IMR-90 (cell line): ENCODE measurements at regions not wholly inside any gene's neighbourhood (a gene's known extent, or its start where the extent isn't known, plus 50 kb on each side); places are given as distances from the start of the nearest gene placed in this dataset.

Experiments
- ATAC-seq: fragments of 200-7000 bp; cut with Tn5 transposase; 2 replicates; pipeline ENCODE4 v1.9.1; 2020; ENCODE audit warnings: low read depth, mild to moderate bottlenecking, moderate library complexity
- BruUV-seq: library from RNA; stranded (reverse); fragments of 400-500 nt; replicated peaks from 2 replicates; lab custom pipeline; 2021; lab: Mats Ljungman, UMichigan
- CTCF ChIA-PET: fragments of 300-600 bp; formaldehyde crosslinking; extraction: SDS; loops from one replicate; lab custom pipeline; 2021; ENCODE audit warnings: antibody characterized with exemption; lab: Yijun Ruan, JAX
- POLR2A ChIA-PET: fragments of 300-600 bp; sonication (Branson Sonifier 250); formaldehyde crosslinking; loops from one replicate; lab custom pipeline; 2022; ENCODE audit warnings: antibody characterized with exemption; ENCODE audit not compliant: unreplicated experiment; lab: Charles Lee
- DNase-seq: peaks from one replicate; pipeline ENCODE4 v3.0.0; 2013
- H2AFZ ChIP-seq: replicated peaks from 2 replicates; pipeline ENCODE3; 2013; ENCODE audit warnings: low read length, mild to moderate bottlenecking; ENCODE audit not compliant: poor library complexity
- H2AK5ac ChIP-seq: 2 replicates; pipeline ENCODE4 v1.6.1; 2013; ENCODE audit warnings: low read depth, low read length, inconsistent platforms
- H2AK9ac ChIP-seq: replicated peaks from 2 replicates; pipeline ENCODE3; 2013; ENCODE audit warnings: mild to moderate bottlenecking, low read depth, low read length, moderate library complexity; ENCODE audit not compliant: poor library complexity
- H2BK120ac ChIP-seq: 2 replicates; pipeline ENCODE4 v1.6.1; 2013; ENCODE audit warnings: low read depth, low read length, inconsistent platforms
- H2BK15ac ChIP-seq: 3 replicates; pipeline ENCODE4 v1.6.1; 2013; ENCODE audit warnings: low read depth, low read length, inconsistent platforms
- H2BK20ac ChIP-seq: 2 replicates; pipeline ENCODE4 v1.6.1; 2013; ENCODE audit warnings: low read depth, mild to moderate bottlenecking, inconsistent platforms, low read length, moderate library complexity
- H2BK5ac ChIP-seq: 2 replicates; pipeline ENCODE4 v1.6.1; 2013; ENCODE audit warnings: mild to moderate bottlenecking, low read depth, low read length, inconsistent platforms; ENCODE audit not compliant: poor library complexity, severe bottlenecking
- H3K14ac ChIP-seq: replicated peaks from 2 replicates; pipeline ENCODE4 v1.6.1; 2013; ENCODE audit warnings: low read depth, low read length, inconsistent platforms
- H3K18ac ChIP-seq: 2 replicates; pipeline ENCODE4 v1.6.1; 2013; ENCODE audit warnings: low read depth, low read length, control low read depth
- H3K23ac ChIP-seq: 2 replicates; pipeline ENCODE4 v1.6.1; 2013; ENCODE audit warnings: low read depth, low read length, inconsistent platforms
- H3K27ac ChIP-seq: 2 replicates; pipeline ENCODE4 v1.5.1; 2013; ENCODE audit warnings: mild to moderate bottlenecking, control low read depth, low read length; ENCODE audit not compliant: insufficient read depth
- H3K27me3 ChIP-seq: 2 replicates; pipeline ENCODE4 v1.6.1; 2013; ENCODE audit warnings: low read length; ENCODE audit not compliant: control insufficient read depth, insufficient read depth
- H3K36me3 ChIP-seq: 2 replicates; pipeline ENCODE4 v1.6.1; 2013; ENCODE audit warnings: low read length, mixed read lengths; ENCODE audit not compliant: control insufficient read depth, insufficient read depth
- H3K4ac ChIP-seq: 2 replicates; pipeline ENCODE4 v1.6.1; 2013; ENCODE audit warnings: low read depth, low read length, inconsistent platforms
- H3K4me1 ChIP-seq: 2 replicates; pipeline ENCODE4 v1.6.1; 2013; ENCODE audit warnings: low read length, mixed read lengths; ENCODE audit not compliant: control insufficient read depth, insufficient read depth
- H3K4me2 ChIP-seq: 2 replicates; pipeline ENCODE4 v1.6.1; 2013; ENCODE audit warnings: low read depth, mild to moderate bottlenecking, control low read depth, low read length, moderate library complexity
- H3K4me3 ChIP-seq: 2 replicates; pipeline ENCODE4 v1.5.1; 2013; ENCODE audit warnings: low read depth, mild to moderate bottlenecking, control low read depth, low read length, moderate library complexity; ENCODE audit not compliant: insufficient read depth
- H3K56ac ChIP-seq: 2 replicates; pipeline ENCODE4 v1.6.1; 2013; ENCODE audit warnings: low read length, inconsistent platforms; ENCODE audit not compliant: insufficient read depth; ENCODE audit errors: extremely low read depth
- H3K79me1 ChIP-seq, 2 experiments: 2 replicates each; pipeline ENCODE4 v1.6.1; 2013; ENCODE audit warnings: low read length in 2 of 2, inconsistent platforms in 1 of 2, low read depth in 1 of 2
- H3K9ac ChIP-seq: 2 replicates; pipeline ENCODE4 v1.6.1; 2013; ENCODE audit warnings: low read depth, low read length, control low read depth
- H3K9me1 ChIP-seq: 2 replicates; pipeline ENCODE4 v1.6.1; 2013; ENCODE audit warnings: low read length, inconsistent platforms; ENCODE audit not compliant: insufficient read depth
- H3K9me3 ChIP-seq: 2 replicates; pipeline ENCODE4 v1.6.1; 2013; ENCODE audit warnings: low read length; ENCODE audit not compliant: control insufficient read depth, insufficient read depth
- H4K20me1 ChIP-seq: 2 replicates; pipeline ENCODE4 v1.6.1; 2013; ENCODE audit warnings: low read length, inconsistent platforms; ENCODE audit not compliant: insufficient read depth
- H4K5ac ChIP-seq: 2 replicates; pipeline ENCODE4 v1.6.1; 2013; ENCODE audit warnings: mild to moderate bottlenecking, low read depth, low read length, control low read depth
- H4K8ac ChIP-seq, 2 experiments: 2 replicates each; pipeline ENCODE4 v1.6.1; 2013; ENCODE audit warnings: low read depth in 2 of 2, low read length in 2 of 2, control low read depth in 1 of 2, inconsistent platforms in 1 of 2
- H4K91ac ChIP-seq: 2 replicates; pipeline ENCODE4 v1.6.1; 2013; ENCODE audit warnings: low read depth, low read length, inconsistent platforms; ENCODE audit not compliant: insufficient read depth
- CEBPB ChIP-seq: IDR thresholded peaks from 2 replicates; pipeline ENCODE4 v1.6.1; 2012; ENCODE audit warnings: low read depth, low read length, improper control_type of control experiment
- RAD21 ChIP-seq: IDR thresholded peaks from 2 replicates; pipeline ENCODE4 v1.6.1; 2012; ENCODE audit warnings: low read length, improper control_type of control experiment
- SMC3 ChIP-seq: fragments of 150-350 bp; IDR thresholded peaks from 2 replicates; pipeline ENCODE4 v1.6.1; 2016; ENCODE audit warnings: low read depth, mild to moderate bottlenecking, antibody characterized with exemption, low read length, moderate library complexity
- whole genome bisulfite sequencing, 2 experiments: methylation state at CpG; one replicate each; pipeline versions ENCODE4 v1.1.5 to v1.1.7; 2013; ENCODE audit warnings: missing lambda C conversion rate in 2 of 2; ENCODE audit not compliant: insufficient read length in 1 of 2; ENCODE audit errors: extremely low coverage in 2 of 2; 5-methylcytosine and 5-hydroxymethylcytosine counted together
- dilution Hi-C: fragments of 300-500 bp; cut with HindIII; formaldehyde crosslinking; loops from one replicate; pipeline ENCODE4 v1.14.3; 2018; ENCODE audit warnings: low sequenced_read_pairs; ENCODE audit not compliant: unreplicated experiment
- in situ Hi-C: fragments of 300-500 bp; cut with MboI; formaldehyde crosslinking; loops from 3 replicates; pipeline ENCODE4 v1.14.3; 2019; ENCODE audit warnings: low sequenced_read_pairs, inconsistent platforms, mixed read lengths
- intact Hi-C: fragments of 100-400 bp; cut with micrococcal nuclease; formaldehyde crosslinking; loops from 2 replicates; pipeline ENCODE4 v1.10.0; 2022
- TF ChIP-seq, protein P1 (sequence below): fragments of 150-350 bp; IDR thresholded peaks from 2 replicates; pipeline ENCODE4 v1.6.1; 2016; ENCODE audit warnings: low read depth, mild to moderate bottlenecking, low read length, moderate library complexity, borderline replicate concordance

DNA sequence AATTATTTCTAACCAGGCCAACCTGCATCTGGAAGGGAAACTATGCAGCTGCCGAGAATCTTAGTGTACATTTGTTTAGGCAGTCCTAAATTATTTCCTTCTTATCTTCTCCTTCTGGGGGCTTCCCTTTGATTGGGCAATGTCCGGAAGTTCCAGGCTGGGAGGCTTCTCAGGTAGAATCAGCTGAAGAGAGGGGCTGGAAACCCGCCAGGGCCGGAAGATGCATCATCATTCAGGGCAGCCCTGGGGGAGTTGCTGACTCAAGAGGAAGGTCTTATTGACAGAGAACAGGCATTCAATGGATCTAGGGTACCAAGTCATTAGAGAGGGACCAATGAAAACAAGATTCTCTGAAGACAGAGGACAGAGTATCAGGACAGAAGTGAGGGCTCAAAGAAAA is 150.7 kb downstream of the BLID start:
- no peak overlapping the region for H2AK9ac ChIP-seq
- H4K8ac ChIP-seq, result no peak overlapping the region; a peak in 1 of 4 replicates
- H3K23ac ChIP-seq, result no peak overlapping the region
- no peak overlapping the region; the same call in 1 of the 2 replicates for H3K4ac ChIP-seq
- TF ChIP-seq RAD21 (no peak), CEBPB (peak; percentile 81), SMC3 (no peak)
- TF ChIP-seq, protein P1, sequence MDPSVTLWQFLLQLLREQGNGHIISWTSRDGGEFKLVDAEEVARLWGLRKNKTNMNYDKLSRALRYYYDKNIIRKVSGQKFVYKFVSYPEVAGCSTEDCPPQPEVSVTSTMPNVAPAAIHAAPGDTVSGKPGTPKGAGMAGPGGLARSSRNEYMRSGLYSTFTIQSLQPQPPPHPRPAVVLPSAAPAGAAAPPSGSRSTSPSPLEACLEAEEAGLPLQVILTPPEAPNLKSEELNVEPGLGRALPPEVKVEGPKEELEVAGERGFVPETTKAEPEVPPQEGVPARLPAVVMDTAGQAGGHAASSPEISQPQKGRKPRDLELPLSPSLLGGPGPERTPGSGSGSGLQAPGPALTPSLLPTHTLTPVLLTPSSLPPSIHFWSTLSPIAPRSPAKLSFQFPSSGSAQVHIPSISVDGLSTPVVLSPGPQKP, result no peak
- intact Hi-C loops (no loop called here), dilution Hi-C loops (no loop called here), in situ Hi-C loops (no loop called here)
- H3K9ac ChIP-seq, result no peak overlapping the region
- H4K5ac ChIP-seq, result no peak overlapping the region
- no peak overlapping the region for H3K4me3 ChIP-seq
- H3K9me3 ChIP-seq, result no peaks in the 10 kb centered on the region
- ATAC-seq (peak; percentile 24; the same call in 1 of the 2 replicates), DNase-seq (peak; percentile 74)
- no peak overlapping the region for H2AFZ ChIP-seq
- H2BK20ac ChIP-seq, result peak overlapping the region; percentile 29; the same call in 1 of the 2 replicates
- H2BK5ac ChIP-seq, result no peak overlapping the region
- no peaks in the 10 kb centered on the region for H3K36me3 ChIP-seq
- no peaks in the 10 kb centered on the region for H3K79me1 ChIP-seq
- H3K9me1 ChIP-seq, result peaks cover 4% of the 10 kb centered on the region; the same call in 1 of the 2 replicates
- WGBS, 2 experiments, result 42% methylated on average over 2 of the region's 4 CpGs; no CpG with 5 or more reads in 1 of the 2 experiments
- H3K56ac ChIP-seq, result no peak overlapping the region
- no peak overlapping the region for H2BK15ac ChIP-seq
- POLR2A ChIA-PET, result no interaction called here
- H3K14ac ChIP-seq, result 0 out of 2 replicates have a peak overlapping the region, but pooled peaks have one; percentile 17
- CTCF ChIA-PET, result no interaction called here
- H4K20me1 ChIP-seq, result no peaks in the 10 kb centered on the region
- no peak overlapping the region; the same call in 1 of the 2 replicates for H3K4me2 ChIP-seq
- H4K91ac ChIP-seq, result no peak overlapping the region
- 0 out of 2 replicates have a peak overlapping the region, but pooled peaks have one; percentile 11 for H2AK5ac ChIP-seq
- BruUV-seq, result no TSS peak
- H3K4me1 ChIP-seq, result peaks cover 5% of the 10 kb centered on the region
- peak overlapping the region; percentile 9; the same call in 1 of the 2 replicates for H2BK120ac ChIP-seq
- no peaks in the 10 kb centered on the region for H3K27me3 ChIP-seq
- H3K18ac ChIP-seq, result no peak overlapping the region
- H3K27ac ChIP-seq, result no peak overlapping the region
